Sigmoid colon (tissue), 6 donors: ENCODE measurements at regions not wholly inside any gene's neighbourhood (a gene's known extent, or its start where the extent isn't known, plus 50 kb on each side); places are given as distances from the start of the nearest gene placed in this dataset.

Source experiments
- DNase-seq: peaks from one replicate; pipeline ENCODE4 v3.0.0-alpha.2; 2019
- H3K27ac ChIP-seq, 4 donors: fragments of 200-600 bp; sonication (generic); one replicate each; pipeline ENCODE4 v1.5.1; 2016 to 2019; ENCODE audit warnings: mild to moderate bottlenecking in 1 of 4
- H3K27me3 ChIP-seq, 3 donors: fragments of 200-600 bp; sonication (generic); one replicate each; pipeline ENCODE4 v1.5.1; 2019; ENCODE audit warnings: mild to moderate bottlenecking in 1 of 3
- H3K36me3 ChIP-seq, 4 donors: fragments of 200-600 bp; sonication (generic); one replicate each; pipeline ENCODE4 v1.5.1; 2016 to 2019
- H3K4me1 ChIP-seq, 4 donors: fragments of 200-600 bp; sonication (generic); one replicate each; pipeline ENCODE4 v1.5.1; 2017 to 2019
- H3K4me3 ChIP-seq, 4 donors: fragments of 200-600 bp; sonication (generic); one replicate each; pipeline ENCODE4 v1.5.1; 2017 to 2019; ENCODE audit warnings: mild to moderate bottlenecking in 2 of 4, moderate library complexity in 1 of 4
- H3K9me3 ChIP-seq, 4 donors: fragments of 200-600 bp in 3 of 4; sonication (generic) in 3 of 4; one replicate each; pipeline versions ENCODE4 v1.5.1 to v1.6.1; 2013 to 2019
- CTCF ChIP-seq, 4 experiments: fragments of 450-650 bp in 3 of 4; fragments of 200-600 bp in 1 of 4; IDR thresholded peaks; one replicate each; pipeline ENCODE4 v1.5.1; 2016 to 2019; ENCODE audit warnings: antibody characterized with exemption in 4 of 4, mild to moderate bottlenecking in 3 of 4, moderate library complexity in 2 of 4
- EP300 ChIP-seq, 4 donors: sonication (generic); formaldehyde crosslinking; IDR thresholded peaks; one replicate each; pipeline ENCODE4 v1.6.1; 2017; ENCODE audit warnings: antibody characterized with exemption in 4 of 4
- POLR2A ChIP-seq, 2 donors: fragments of 450-650 bp; IDR thresholded peaks; one replicate each; pipeline ENCODE4 v1.6.1; 2016; ENCODE audit warnings: antibody characterized with exemption in 2 of 2, mild to moderate bottlenecking in 2 of 2, moderate library complexity in 2 of 2
- POLR2AphosphoS5 ChIP-seq, 4 donors: sonication (generic); formaldehyde crosslinking; IDR thresholded peaks; one replicate each; pipeline ENCODE4 v1.6.1; 2017; ENCODE audit warnings: antibody characterized with exemption in 4 of 4
- WGBS, 2 donors: extraction: QIAGEN DNeasy Blood & Tissue Kit; methylation state at CpG; one replicate each; pipeline ENCODE4 v1.1.7; 2013; 5-methylcytosine and 5-hydroxymethylcytosine counted together
- intact Hi-C: fragments of 100-400 bp; cut with DNase I; formaldehyde crosslinking; loops from one replicate; pipeline ENCODE4 v1.15.1; 2023
- donor health status: healthy with polysubstance abuse.
- donor health status: healthy.

- Histone ChIP-seq H3K4me3 (no peak overlapping the region), H3K27me3 (no peaks in the 10 kb centered on the region), H3K9me3 (no peaks in the 10 kb centered on the region), H3K4me1 (no peaks in the 10 kb centered on the region), H3K27ac (no peak overlapping the region), H3K36me3 (no peaks in the 10 kb centered on the region)
- 20 to 22% methylated on average over 7 of the region's 7 CpGs for WGBS, 2 donors
- no peak for TF ChIP-seq POLR2AphosphoS5 (IDR thresholded peaks at IDR 0.05)
- TF ChIP-seq CTCF (IDR thresholded peaks at IDR 0.05): no peak
- no peak for TF ChIP-seq POLR2A (IDR thresholded peaks at IDR 0.05)
- no peak for TF ChIP-seq EP300 (IDR thresholded peaks at IDR 0.05)
- intact Hi-C loops: no loop called here
- no peak for DNase-seq
Measured at GRCh38 chr11:109112821-109113280, 309.1 kb upstream of the C11orf87 start.

- intact Hi-C loops: no loop called here
- no peaks in the 10 kb centered on the region for H3K27me3 ChIP-seq
- H3K4me1 ChIP-seq: peaks cover 0 to 11% (median 5%) of the 10 kb centered on the region in 4 donors
- no peak overlapping the region for H3K27ac ChIP-seq
- DNase-seq: no peak
- H3K9me3 ChIP-seq: no peaks in the 10 kb centered on the region
- TF ChIP-seq POLR2A (IDR thresholded peaks at IDR 0.05) (no peak), POLR2AphosphoS5 (IDR thresholded peaks at IDR 0.05) (no peak), EP300 (IDR thresholded peaks at IDR 0.05) (no peak), CTCF (IDR thresholded peaks at IDR 0.05) (no peak)
- 82 to 83% methylated on average over 3 of the region's 3 CpGs for WGBS, 2 donors
- no peak overlapping the region for H3K4me3 ChIP-seq
- H3K36me3 ChIP-seq: no peaks in the 10 kb centered on the region
Measured at GRCh38 chr11:109120341-109120740, 301.6 kb upstream of the C11orf87 start.

GRCh38 chr11:109121173-109121932 is 300.6 kb upstream of the C11orf87 start:
- no peak for DNase-seq
- no peak overlapping the region for H3K27ac ChIP-seq
- 86 to 94% methylated on average over 5 of the region's 5 CpGs for WGBS, 2 donors
- no peak overlapping the region for H3K4me3 ChIP-seq
- H3K9me3 ChIP-seq: no peaks in the 10 kb centered on the region
- no peaks in the 10 kb centered on the region for H3K36me3 ChIP-seq
- peaks cover 0 to 11% (median 5%) of the 10 kb centered on the region in 4 donors for H3K4me1 ChIP-seq
- H3K27me3 ChIP-seq: no peaks in the 10 kb centered on the region
- intact Hi-C loops: no loop called here
- no peak for TF ChIP-seq POLR2AphosphoS5 (IDR thresholded peaks at IDR 0.05)
- TF ChIP-seq CTCF (IDR thresholded peaks at IDR 0.05): no peak
- no peak for TF ChIP-seq POLR2A (IDR thresholded peaks at IDR 0.05)
- TF ChIP-seq EP300 (IDR thresholded peaks at IDR 0.05): no peak

GRCh38 chr11:109123816-109124787 is 297.9 kb upstream of the C11orf87 start:
- WGBS, 2 donors: 67 to 68% methylated on average over 11 of the region's 11 CpGs
- no peak for DNase-seq
- Histone ChIP-seq H3K36me3 (no peaks in the 10 kb centered on the region), H3K4me3 (no peak overlapping the region), H3K27me3 (no peaks in the 10 kb centered on the region), H3K4me1 (peaks cover 0 to 11% (median 5%) of the 10 kb centered on the region in 4 donors), H3K9me3 (no peaks in the 10 kb centered on the region), H3K27ac (no peak overlapping the region)
- intact Hi-C loops: no loop called here
- TF ChIP-seq EP300 (IDR thresholded peaks at IDR 0.05) (no peak), CTCF (IDR thresholded peaks at IDR 0.05) (no peak), POLR2A (IDR thresholded peaks at IDR 0.05) (no peak), POLR2AphosphoS5 (IDR thresholded peaks at IDR 0.05) (no peak)
